ENCODE measurements at regions not wholly inside any gene's neighbourhood (a gene's known extent, or its start where the extent isn't known, plus 50 kb on each side); places are given as distances from the start of the nearest gene placed in this dataset.

- Mint-ChIP-seq H3K4me3 (no peak overlapping the region), H3K36me3 (no peaks in the 10 kb centered on the region), H3K4me1 (no peaks in the 10 kb centered on the region), H3K27ac (no peak overlapping the region), H3K27me3 (no peaks in the 10 kb centered on the region), H3K9me3 (ENCODE audit: low read depth) (no peaks in the 10 kb centered on the region)
- CTCF ChIA-PET, result no interaction called here
- no peak for DNase-seq
- ATAC-seq, result no peak
These were observed 365.7 kb downstream of the DEPDC1B start for GRCh38 chr5:60334281-60334713.

- DNase-seq, result no peak
These were observed 366.9 kb downstream of the DEPDC1B start for GRCh38 chr5:60333005-60333571.

GRCh38 chr5:60332244-60333004 lies 367.5 kb downstream of the DEPDC1B start:
- Mint-ChIP-seq H3K4me1 (no peaks in the 10 kb centered on the region), H3K27me3 (no peaks in the 10 kb centered on the region), H3K27ac (no peak overlapping the region), H3K36me3 (no peaks in the 10 kb centered on the region), H3K9me3 (ENCODE audit: low read depth) (no peaks in the 10 kb centered on the region), H3K4me3 (no peak overlapping the region)
- CTCF ChIA-PET, result no interaction called here
- ATAC-seq (no peak), DNase-seq (no peak)

More at GRCh38 chr5:60333005-60333571, 366.9 kb downstream of the DEPDC1B start:
- no peaks in the 10 kb centered on the region for H3K9me3 Mint-ChIP-seq (ENCODE audit: low read depth)
- CTCF ChIA-PET, result no interaction called here
- no peak overlapping the region for H3K27ac Mint-ChIP-seq
- H3K36me3 Mint-ChIP-seq, result no peaks in the 10 kb centered on the region
- H3K4me3 Mint-ChIP-seq, result no peak overlapping the region
- H3K27me3 Mint-ChIP-seq, result no peaks in the 10 kb centered on the region
- no peaks in the 10 kb centered on the region for H3K4me1 Mint-ChIP-seq
- no peak for ATAC-seq

- H3K27ac Mint-ChIP-seq, result no peak overlapping the region
- no peak for ATAC-seq
- DNase-seq, result no peak
- peaks cover 4% of the 10 kb centered on the region for H3K9me3 Mint-ChIP-seq (ENCODE audit: low read depth)
- CTCF ChIA-PET, result no interaction called here
- H3K36me3 Mint-ChIP-seq, result no peaks in the 10 kb centered on the region
- H3K27me3 Mint-ChIP-seq, result no peaks in the 10 kb centered on the region
- H3K4me3 Mint-ChIP-seq, result no peak overlapping the region
- H3K4me1 Mint-ChIP-seq, result no peaks in the 10 kb centered on the region
These were observed 369.7 kb downstream of the DEPDC1B start for GRCh38 chr5:60330236-60330635.

GRCh38 chr5:60325870-60326269 lies 374.1 kb downstream of the DEPDC1B start:
- no peak overlapping the region for H3K27ac Mint-ChIP-seq
- no peaks in the 10 kb centered on the region for H3K27me3 Mint-ChIP-seq
- DNase-seq (no peak), ATAC-seq (no peak)
- CTCF ChIA-PET, result no interaction called here
- no peaks in the 10 kb centered on the region for H3K36me3 Mint-ChIP-seq
- H3K4me1 Mint-ChIP-seq, result no peaks in the 10 kb centered on the region
- peaks cover 18% of the 10 kb centered on the region for H3K9me3 Mint-ChIP-seq (ENCODE audit: low read depth)
- no peak overlapping the region for H3K4me3 Mint-ChIP-seq

- no peak for DNase-seq
- no peak for ATAC-seq
- Mint-ChIP-seq H3K36me3 (no peaks in the 10 kb centered on the region), H3K27ac (no peak overlapping the region), H3K9me3 (ENCODE audit: low read depth) (peaks cover 18% of the 10 kb centered on the region), H3K4me1 (no peaks in the 10 kb centered on the region), H3K27me3 (no peaks in the 10 kb centered on the region), H3K4me3 (no peak overlapping the region)
- CTCF ChIA-PET, result no interaction called here
These were observed 376.4 kb downstream of the DEPDC1B start for GRCh38 chr5:60323596-60323995.

- Mint-ChIP-seq H3K27ac (no peak overlapping the region), H3K4me1 (no peaks in the 10 kb centered on the region), H3K4me3 (no peak overlapping the region), H3K9me3 (ENCODE audit: low read depth) (peaks cover 4% of the 10 kb centered on the region), H3K36me3 (no peaks in the 10 kb centered on the region), H3K27me3 (no peaks in the 10 kb centered on the region)
- CTCF ChIA-PET, result no interaction called here
- DNase-seq, result no peak
- no peak for ATAC-seq
These were observed 387.9 kb downstream of the DEPDC1B start for GRCh38 chr5:60312098-60312497.

- no peaks in the 10 kb centered on the region for H3K36me3 Mint-ChIP-seq
- no peaks in the 10 kb centered on the region for H3K4me1 Mint-ChIP-seq
- DNase-seq (no peak), ATAC-seq (no peak)
- no peak overlapping the region for H3K27ac Mint-ChIP-seq
- no peak overlapping the region for H3K4me3 Mint-ChIP-seq
- no peaks in the 10 kb centered on the region for H3K9me3 Mint-ChIP-seq (ENCODE audit: low read depth)
- H3K27me3 Mint-ChIP-seq, result no peaks in the 10 kb centered on the region
- CTCF ChIA-PET, result no interaction called here
These were observed 400.0 kb downstream of the DEPDC1B start for GRCh38 chr5:60299944-60300343.

GRCh38 chr5:60297658-60298057 lies 402.3 kb downstream of the DEPDC1B start:
- H3K27me3 Mint-ChIP-seq, result no peaks in the 10 kb centered on the region

GRCh38 chr5:60295423-60295822 lies 401.9 kb upstream of the PDE4D start:
- no peaks in the 10 kb centered on the region for H3K4me1 Mint-ChIP-seq
- no peaks in the 10 kb centered on the region for H3K27me3 Mint-ChIP-seq
- H3K36me3 Mint-ChIP-seq, result no peaks in the 10 kb centered on the region
- no peaks in the 10 kb centered on the region for H3K9me3 Mint-ChIP-seq (ENCODE audit: low read depth)
- DNase-seq (no peak), ATAC-seq (no peak)
- H3K4me3 Mint-ChIP-seq, result no peak overlapping the region
- CTCF ChIA-PET, result no interaction called here
- no peak overlapping the region for H3K27ac Mint-ChIP-seq

More at GRCh38 chr5:60297658-60298057, 402.3 kb downstream of the DEPDC1B start:
- ATAC-seq (no peak), DNase-seq (no peak)
- no peaks in the 10 kb centered on the region for H3K9me3 Mint-ChIP-seq (ENCODE audit: low read depth)
- no peak overlapping the region for H3K4me3 Mint-ChIP-seq
- H3K27ac Mint-ChIP-seq, result no peak overlapping the region
- H3K4me1 Mint-ChIP-seq, result no peaks in the 10 kb centered on the region
- no peaks in the 10 kb centered on the region for H3K36me3 Mint-ChIP-seq
- CTCF ChIA-PET, result no interaction called here

GRCh38 chr5:60293518-60293917 lies 400.0 kb upstream of the PDE4D start:
- ATAC-seq (no peak), DNase-seq (no peak)
- Mint-ChIP-seq H3K27ac (no peak overlapping the region), H3K27me3 (no peaks in the 10 kb centered on the region), H3K4me1 (no peaks in the 10 kb centered on the region), H3K36me3 (no peaks in the 10 kb centered on the region), H3K4me3 (no peak overlapping the region), H3K9me3 (ENCODE audit: low read depth) (no peaks in the 10 kb centered on the region)
- CTCF ChIA-PET, result no interaction called here

GRCh38 chr5:60287174-60287771 lies 393.7 kb upstream of the PDE4D start:
- ATAC-seq (no peak), DNase-seq (no peak)
- H3K36me3 Mint-ChIP-seq, result no peaks in the 10 kb centered on the region
- no peaks in the 10 kb centered on the region for H3K27me3 Mint-ChIP-seq
- CTCF ChIA-PET, result no interaction called here
- H3K4me1 Mint-ChIP-seq, result no peaks in the 10 kb centered on the region
- H3K9me3 Mint-ChIP-seq (ENCODE audit: low read depth), result no peaks in the 10 kb centered on the region
- no peak overlapping the region for H3K27ac Mint-ChIP-seq
- H3K4me3 Mint-ChIP-seq, result no peak overlapping the region

- Mint-ChIP-seq H3K36me3 (no peaks in the 10 kb centered on the region), H3K9me3 (ENCODE audit: low read depth) (no peaks in the 10 kb centered on the region), H3K4me1 (no peaks in the 10 kb centered on the region), H3K27ac (no peak overlapping the region), H3K4me3 (no peak overlapping the region), H3K27me3 (no peaks in the 10 kb centered on the region)
- DNase-seq (no peak), ATAC-seq (no peak)
- CTCF ChIA-PET, result no interaction called here
These were observed 392.4 kb upstream of the PDE4D start for GRCh38 chr5:60285910-60286309.

GRCh38 chr5:60280943-60281342 lies 387.4 kb upstream of the PDE4D start:
- Mint-ChIP-seq H3K4me1 (no peaks in the 10 kb centered on the region), H3K27ac (no peak overlapping the region), H3K9me3 (ENCODE audit: low read depth) (no peaks in the 10 kb centered on the region), H3K4me3 (no peak overlapping the region), H3K27me3 (no peaks in the 10 kb centered on the region), H3K36me3 (no peaks in the 10 kb centered on the region)
- no peak for DNase-seq
- CTCF ChIA-PET, result no interaction called here
- ATAC-seq, result no peak
